ENCODE measurements at regions not wholly inside any gene's neighbourhood (a gene's known extent, or its start where the extent isn't known, plus 50 kb on each side); places are given as distances from the start of the nearest gene placed in this dataset.

DNA sequence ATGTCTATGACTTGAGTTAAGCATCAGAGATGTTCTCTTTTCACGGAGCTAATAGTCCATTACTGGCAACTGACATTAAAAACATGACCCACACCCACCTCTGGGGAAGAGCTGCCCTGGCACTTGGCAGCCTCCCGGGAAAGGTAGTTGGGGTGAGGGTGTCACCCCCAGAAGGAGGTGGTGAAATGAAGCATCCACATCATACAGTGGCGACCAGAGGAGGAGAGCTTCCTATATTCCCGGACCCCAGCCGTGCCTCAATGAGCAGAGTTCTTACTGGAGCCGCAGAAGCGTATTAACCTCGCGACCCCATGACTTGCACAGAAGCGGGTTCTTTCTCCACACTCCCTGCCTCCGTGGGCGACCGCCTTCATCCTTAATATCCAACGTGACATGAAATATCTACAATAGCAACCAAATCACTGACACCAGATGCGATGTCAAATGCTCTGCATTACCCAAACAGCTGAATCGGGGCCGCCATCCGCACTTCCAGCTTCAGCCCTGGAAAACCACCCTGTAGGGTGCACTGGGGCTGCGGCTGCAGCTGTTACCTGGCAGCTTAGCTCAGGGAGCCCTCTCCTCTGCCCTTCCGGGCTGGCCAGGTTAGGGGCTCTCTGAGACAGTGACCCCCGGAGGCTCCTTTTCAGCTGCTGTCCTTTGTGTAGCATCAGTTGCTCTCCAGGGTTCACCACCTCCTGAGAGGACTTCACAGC is 103.1 kb upstream of the PARD3 start:
- Histone ChIP-seq H3K27me3 (ENCODE audit: control insufficient read depth in 1 of 2, insufficient read depth in 2 of 2, low read length in 2 of 2) (no peaks in the 10 kb centered on the region; a peak in 1 of 5 replicates), H4K20me1 (ENCODE audit: insufficient read depth, low read length) (no peaks in the 10 kb centered on the region), H3K9ac (ENCODE audit: insufficient read depth, low read depth, low read length) (no peak overlapping the region), H3K4me3 (replicated peaks in 1 of 3; ENCODE audit: insufficient read depth in 1 of 3, low read depth in 2 of 3, low read length in 3 of 3) (no peak overlapping the region), H2AFZ (ENCODE audit: low read length) (no peak overlapping the region), H3K4me1 (ENCODE audit: insufficient read depth, low read length) (no peaks in the 10 kb centered on the region), H3K9me3 (ENCODE audit: low read length) (no peaks in the 10 kb centered on the region), H3K36me3 (replicated peaks in 1 of 2; ENCODE audit: control insufficient read depth in 1 of 2, insufficient read depth in 2 of 2, low read length in 2 of 2) (no peaks in the 10 kb centered on the region), H3K27ac (ENCODE audit: extremely low read length, insufficient read depth, low read length) (no peak overlapping the region), H3K79me2 (ENCODE audit: insufficient read depth, low read length) (no peaks in the 10 kb centered on the region), H3K4me2 (ENCODE audit: low read depth, low read length) (no peak overlapping the region)
- FAIRE-seq (no peak), ATAC-seq (no peak; the same call in 2 of the 3 replicates), DNase-seq (ENCODE audit: low spot score) (no peak)
- intact Hi-C loops (cut with micrococcal nuclease; ENCODE audit: unreplicated experiment), result no loop called here
- POLR2A ChIA-PET, result no interaction called here
- WGBS (ENCODE audit: low lambda C conversion rate), result 76% methylated on average over 13 of the region's 21 CpGs
- in situ Hi-C loops (cut with HindIII; ENCODE audit: extremely low pct_ligation_motif_present, low pct_unique_long_range_greater_than_20kb), result no loop called here
- CTCF ChIA-PET (ENCODE audit: low intra/inter-chr PET ratio, low total read pairs), result no interaction called here
- TF ChIP-seq, protein P1, sequence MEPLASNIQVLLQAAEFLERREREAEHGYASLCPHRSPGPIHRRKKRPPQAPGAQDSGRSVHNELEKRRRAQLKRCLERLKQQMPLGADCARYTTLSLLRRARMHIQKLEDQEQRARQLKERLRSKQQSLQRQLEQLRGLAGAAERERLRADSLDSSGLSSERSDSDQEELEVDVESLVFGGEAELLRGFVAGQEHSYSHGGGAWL (CRISPR knock-in tag; IDR thresholded peaks at IDR 0.05), result no peak
- TF ChIP-seq, protein P2, sequence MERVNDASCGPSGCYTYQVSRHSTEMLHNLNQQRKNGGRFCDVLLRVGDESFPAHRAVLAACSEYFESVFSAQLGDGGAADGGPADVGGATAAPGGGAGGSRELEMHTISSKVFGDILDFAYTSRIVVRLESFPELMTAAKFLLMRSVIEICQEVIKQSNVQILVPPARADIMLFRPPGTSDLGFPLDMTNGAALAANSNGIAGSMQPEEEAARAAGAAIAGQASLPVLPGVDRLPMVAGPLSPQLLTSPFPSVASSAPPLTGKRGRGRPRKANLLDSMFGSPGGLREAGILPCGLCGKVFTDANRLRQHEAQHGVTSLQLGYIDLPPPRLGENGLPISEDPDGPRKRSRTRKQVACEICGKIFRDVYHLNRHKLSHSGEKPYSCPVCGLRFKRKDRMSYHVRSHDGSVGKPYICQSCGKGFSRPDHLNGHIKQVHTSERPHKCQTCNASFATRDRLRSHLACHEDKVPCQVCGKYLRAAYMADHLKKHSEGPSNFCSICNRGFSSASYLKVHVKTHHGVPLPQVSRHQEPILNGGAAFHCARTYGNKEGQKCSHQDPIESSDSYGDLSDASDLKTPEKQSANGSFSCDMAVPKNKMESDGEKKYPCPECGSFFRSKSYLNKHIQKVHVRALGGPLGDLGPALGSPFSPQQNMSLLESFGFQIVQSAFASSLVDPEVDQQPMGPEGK (CRISPR knock-in tag; IDR thresholded peaks at IDR 0.05), result no peak
- TF ChIP-seq TEAD2 (CRISPR knock-in tag; IDR thresholded peaks at IDR 0.05) (no peak), RFXANK (CRISPR knock-in tag; IDR thresholded peaks at IDR 0.05) (no peak), STAT5B (CRISPR knock-in tag; IDR thresholded peaks at IDR 0.05) (no peak), IKZF1 (IDR thresholded peaks at IDR 0.05) (no peak), POGZ (CRISPR knock-in tag; IDR thresholded peaks at IDR 0.05) (no peak), FOXA3 (CRISPR knock-in tag; IDR thresholded peaks at IDR 0.05) (no peak)
- TF ChIP-seq, protein P3, sequence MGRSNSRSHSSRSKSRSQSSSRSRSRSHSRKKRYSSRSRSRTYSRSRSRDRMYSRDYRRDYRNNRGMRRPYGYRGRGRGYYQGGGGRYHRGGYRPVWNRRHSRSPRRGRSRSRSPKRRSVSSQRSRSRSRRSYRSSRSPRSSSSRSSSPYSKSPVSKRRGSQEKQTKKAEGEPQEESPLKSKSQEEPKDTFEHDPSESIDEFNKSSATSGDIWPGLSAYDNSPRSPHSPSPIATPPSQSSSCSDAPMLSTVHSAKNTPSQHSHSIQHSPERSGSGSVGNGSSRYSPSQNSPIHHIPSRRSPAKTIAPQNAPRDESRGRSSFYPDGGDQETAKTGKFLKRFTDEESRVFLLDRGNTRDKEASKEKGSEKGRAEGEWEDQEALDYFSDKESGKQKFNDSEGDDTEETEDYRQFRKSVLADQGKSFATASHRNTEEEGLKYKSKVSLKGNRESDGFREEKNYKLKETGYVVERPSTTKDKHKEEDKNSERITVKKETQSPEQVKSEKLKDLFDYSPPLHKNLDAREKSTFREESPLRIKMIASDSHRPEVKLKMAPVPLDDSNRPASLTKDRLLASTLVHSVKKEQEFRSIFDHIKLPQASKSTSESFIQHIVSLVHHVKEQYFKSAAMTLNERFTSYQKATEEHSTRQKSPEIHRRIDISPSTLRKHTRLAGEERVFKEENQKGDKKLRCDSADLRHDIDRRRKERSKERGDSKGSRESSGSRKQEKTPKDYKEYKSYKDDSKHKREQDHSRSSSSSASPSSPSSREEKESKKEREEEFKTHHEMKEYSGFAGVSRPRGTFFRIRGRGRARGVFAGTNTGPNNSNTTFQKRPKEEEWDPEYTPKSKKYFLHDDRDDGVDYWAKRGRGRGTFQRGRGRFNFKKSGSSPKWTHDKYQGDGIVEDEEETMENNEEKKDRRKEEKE (IDR thresholded peaks at IDR 0.05), result no peak
- TF ChIP-seq, protein P4, sequence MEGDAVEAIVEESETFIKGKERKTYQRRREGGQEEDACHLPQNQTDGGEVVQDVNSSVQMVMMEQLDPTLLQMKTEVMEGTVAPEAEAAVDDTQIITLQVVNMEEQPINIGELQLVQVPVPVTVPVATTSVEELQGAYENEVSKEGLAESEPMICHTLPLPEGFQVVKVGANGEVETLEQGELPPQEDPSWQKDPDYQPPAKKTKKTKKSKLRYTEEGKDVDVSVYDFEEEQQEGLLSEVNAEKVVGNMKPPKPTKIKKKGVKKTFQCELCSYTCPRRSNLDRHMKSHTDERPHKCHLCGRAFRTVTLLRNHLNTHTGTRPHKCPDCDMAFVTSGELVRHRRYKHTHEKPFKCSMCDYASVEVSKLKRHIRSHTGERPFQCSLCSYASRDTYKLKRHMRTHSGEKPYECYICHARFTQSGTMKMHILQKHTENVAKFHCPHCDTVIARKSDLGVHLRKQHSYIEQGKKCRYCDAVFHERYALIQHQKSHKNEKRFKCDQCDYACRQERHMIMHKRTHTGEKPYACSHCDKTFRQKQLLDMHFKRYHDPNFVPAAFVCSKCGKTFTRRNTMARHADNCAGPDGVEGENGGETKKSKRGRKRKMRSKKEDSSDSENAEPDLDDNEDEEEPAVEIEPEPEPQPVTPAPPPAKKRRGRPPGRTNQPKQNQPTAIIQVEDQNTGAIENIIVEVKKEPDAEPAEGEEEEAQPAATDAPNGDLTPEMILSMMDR (CRISPR knock-in tag; IDR thresholded peaks at IDR 0.05), result no peak
- no TSS peak for BruUV-seq (replicated peaks)
